Activated T-cell treated with anti-CD3 and anti-CD28 coated beads for 24 hours (primary cell): ENCODE measurements at regions not wholly inside any gene's neighbourhood (a gene's known extent, or its start where the extent isn't known, plus 50 kb on each side); places are given as distances from the start of the nearest gene placed in this dataset.
A peak's percentile ranks its signal among the peaks of the same experiment; 100 is the strongest.

ENCODE experiments used
- DNase-seq: peaks from one replicate; pipeline ENCODE4 v3.0.0-alpha.2; 2020; ENCODE audit warnings: low read depth

GRCh38 chr10:3902054-3902808 is 117.2 kb upstream of the KLF6 start:
- no peak for DNase-seq

DNA sequence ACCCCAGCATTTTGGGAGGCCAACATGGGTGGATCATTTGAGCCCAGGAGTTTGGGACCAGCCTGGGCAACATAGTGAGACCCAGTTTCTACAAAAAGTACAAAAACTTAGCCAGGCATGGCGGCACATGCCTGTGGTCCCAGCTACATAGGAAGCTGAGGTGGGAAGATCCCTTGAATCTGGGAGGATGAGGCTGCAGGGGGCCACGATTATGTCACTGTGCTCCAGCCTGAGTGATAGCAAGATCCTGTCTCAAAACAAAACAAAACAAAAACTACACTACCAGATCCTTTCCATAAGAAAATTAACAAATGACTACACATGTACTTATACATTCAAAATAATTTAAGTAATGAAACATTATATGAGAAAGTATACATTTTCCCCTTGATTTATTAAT is 116.4 kb upstream of the KLF6 start:
- DNase-seq: no peak

- DNase-seq: no peak
Observed at GRCh38 chr10:3900391-3900790, 115.4 kb upstream of the KLF6 start.

GRCh38 chr10:3898821-3899220 is 113.8 kb upstream of the KLF6 start:
- DNase-seq: no peak

DNA sequence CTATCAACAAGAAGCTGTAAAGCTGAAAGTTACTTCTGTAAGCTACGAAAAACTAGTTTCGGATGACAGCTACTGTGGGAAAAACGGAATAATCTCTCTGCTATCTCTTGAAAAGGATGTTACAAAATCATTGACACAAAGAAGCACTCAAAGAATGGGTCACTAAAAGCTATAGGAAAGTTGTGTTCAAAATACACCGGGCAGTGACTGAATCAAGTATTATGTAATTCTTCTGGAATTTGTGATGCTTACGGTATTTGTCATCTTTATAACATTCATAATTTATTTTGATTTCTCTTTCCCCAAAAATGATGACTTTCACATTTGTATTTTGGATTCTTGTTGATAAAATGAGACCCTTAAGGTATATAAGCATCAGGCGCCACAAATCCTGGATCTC is 112.1 kb upstream of the KLF6 start:
- no peak for DNase-seq

GRCh38 chr10:3896161-3896560 is 111.2 kb upstream of the KLF6 start:
- no peak for DNase-seq

GRCh38 chr10:3895045-3895631 is 110.1 kb upstream of the KLF6 start:
- no peak for DNase-seq

- no peak for DNase-seq
Observed at GRCh38 chr10:3893901-3894563, 109.0 kb upstream of the KLF6 start.

- no peak for DNase-seq
Observed at GRCh38 chr10:3892440-3893425, 107.7 kb upstream of the KLF6 start.

GRCh38 chr10:3891396-3891795 is 106.4 kb upstream of the KLF6 start:
- DNase-seq: no peak

GRCh38 chr10:3890602-3891352 is 105.8 kb upstream of the KLF6 start:
- DNase-seq: no peak

- no peak for DNase-seq
Observed at GRCh38 chr10:3889961-3890522, 105.0 kb upstream of the KLF6 start.

- DNase-seq: peak; percentile 43
Observed at GRCh38 chr10:3887885-3888476, 103.0 kb upstream of the KLF6 start.

DNA sequence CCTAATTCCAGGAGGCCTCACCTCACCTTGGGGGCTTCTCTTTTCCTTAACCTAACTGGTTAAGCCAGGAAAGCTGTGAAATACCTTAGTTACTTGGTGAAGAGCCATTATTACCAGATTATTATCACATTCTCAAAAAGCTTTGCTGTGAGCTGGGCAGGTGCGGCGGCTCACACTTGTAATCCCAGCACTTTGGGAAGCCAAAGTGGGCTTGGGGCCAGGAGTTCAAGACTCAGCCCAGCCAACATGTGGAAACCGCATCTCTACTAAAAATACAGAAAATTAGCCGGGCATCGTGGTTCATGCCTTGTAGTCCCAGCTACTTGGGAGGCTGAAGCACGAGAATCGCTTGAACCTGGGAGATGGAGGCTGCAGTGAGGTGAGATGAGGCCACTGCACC is 102.4 kb upstream of the KLF6 start:
- DNase-seq: no peak

DNA sequence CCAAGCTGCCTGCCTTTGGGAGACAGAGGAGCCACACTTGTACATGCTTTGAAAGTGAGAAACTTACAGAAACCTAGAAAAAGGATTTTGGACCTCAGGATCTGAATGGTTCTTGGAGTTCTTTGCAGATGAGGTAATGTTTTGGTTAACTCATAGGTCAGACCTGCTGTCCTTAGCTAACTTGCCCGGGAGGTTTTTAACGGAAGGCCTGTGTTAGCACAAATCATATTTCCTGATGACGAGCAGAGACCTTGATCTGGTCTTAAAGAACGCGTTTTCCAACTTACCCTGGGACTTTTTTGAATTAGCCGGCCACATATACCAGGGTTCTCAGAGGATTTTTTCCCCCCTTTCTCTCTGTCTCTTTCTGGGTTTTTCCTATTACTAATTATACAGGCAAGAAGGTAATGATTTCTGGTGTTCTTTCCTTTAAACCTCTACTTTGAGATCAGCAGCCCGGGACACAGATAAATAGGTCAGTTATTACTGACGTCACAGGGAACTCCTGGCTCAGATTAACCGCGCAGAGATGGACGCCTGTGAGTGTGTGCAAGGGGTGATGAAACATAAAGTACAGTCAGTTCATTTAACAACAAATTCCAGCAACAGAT is 101.7 kb upstream of the KLF6 start:
- no peak for DNase-seq

GRCh38 chr10:3886191-3886590 is 101.2 kb upstream of the KLF6 start:
- no peak for DNase-seq

GRCh38 chr10:3882855-3883254 is 97.8 kb upstream of the KLF6 start:
- DNase-seq: no peak

DNA sequence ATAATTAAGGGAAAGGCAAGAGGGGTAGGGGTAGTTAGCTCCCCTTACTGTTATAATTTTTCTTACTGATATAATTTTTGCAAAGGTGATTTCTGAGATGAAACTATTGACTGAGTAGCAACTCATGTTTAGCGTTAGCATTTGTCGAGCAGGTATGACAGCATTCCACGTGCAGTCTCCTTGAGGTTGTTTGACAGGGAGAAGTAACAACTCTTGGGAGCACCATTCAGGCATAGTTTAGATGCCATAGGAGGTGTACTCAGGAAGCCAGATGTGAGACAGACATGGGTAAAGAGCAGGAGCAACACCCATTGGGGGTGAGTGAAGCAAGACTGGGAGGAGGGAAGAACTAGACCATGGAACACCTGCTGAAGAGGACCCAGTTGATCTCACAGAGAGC is 96.6 kb upstream of the KLF6 start:
- DNase-seq: no peak

- no peak for DNase-seq
Observed at GRCh38 chr10:3879073-3879472, 94.1 kb upstream of the KLF6 start.
